CD14-positive monocyte (primary cell): ENCODE measurements at regions not wholly inside any gene's neighbourhood (a gene's known extent, or its start where the extent isn't known, plus 50 kb on each side); places are given as distances from the start of the nearest gene placed in this dataset.

Experiments
- DNase-seq, 3 donors: peaks; one replicate each; pipeline ENCODE4 v3.0.0-alpha.2; 2011 to 2022
- H2AFZ ChIP-seq: 2 replicates; pipeline ENCODE4 v1.6.0; 2012; ENCODE audit warnings: mild to moderate bottlenecking, low read depth, low read length, inconsistent platforms; ENCODE audit not compliant: insufficient read depth, poor library complexity, severe bottlenecking
- H3K27ac ChIP-seq, 2 donors: 1 replicate in 1 of 2; 2 replicates in 1 of 2; pipeline ENCODE4 v1.5.1; 2012 to 2013; ENCODE audit warnings: low read length in 2 of 2, control low read depth in 1 of 2, inconsistent platforms in 1 of 2, low read depth in 1 of 2, mild to moderate bottlenecking in 1 of 2
- H3K27me3 ChIP-seq, 2 donors: one replicate each; pipeline versions ENCODE4 v1.6.0 to v1.6.1; 2011 to 2013; ENCODE audit warnings: low read length in 2 of 2; ENCODE audit not compliant: control insufficient read depth in 2 of 2, insufficient read depth in 2 of 2
- H3K36me3 ChIP-seq, 2 donors: replicated peaks in 1 of 2; 1 replicate in 1 of 2; 2 replicates in 1 of 2; pipeline versions ENCODE4 v1.5.1 to v1.6.1; 2012 to 2013; ENCODE audit warnings: low read length in 2 of 2, control low read depth in 1 of 2, inconsistent platforms in 1 of 2, mild to moderate bottlenecking in 1 of 2; ENCODE audit not compliant: insufficient read depth in 2 of 2, control insufficient read depth in 1 of 2
- H3K4me1 ChIP-seq, 2 donors: 1 replicate in 1 of 2; 2 replicates in 1 of 2; pipeline versions ENCODE4 v1.5.1 to v1.6.1; 2012 to 2013; ENCODE audit warnings: low read length in 2 of 2, control low read depth in 1 of 2, inconsistent platforms in 1 of 2, mild to moderate bottlenecking in 1 of 2, moderate library complexity in 1 of 2; ENCODE audit not compliant: insufficient read depth in 2 of 2, control insufficient read depth in 1 of 2
- H3K4me2 ChIP-seq: replicated peaks from 2 replicates; pipeline ENCODE3; 2012; ENCODE audit warnings: low read length, moderate library complexity, mild to moderate bottlenecking; ENCODE audit not compliant: poor library complexity, severe bottlenecking; ENCODE audit errors: extremely low read depth
- H3K4me3 ChIP-seq, 3 experiments: fragments of 200-600 bp in 1 of 3; sonication (generic) in 1 of 3; replicated peaks in 1 of 3; 1 replicate in 2 of 3; 2 replicates in 1 of 3; pipeline ENCODE4 v1.5.1; 2011 to 2013; ENCODE audit warnings: low read length in 3 of 3, mild to moderate bottlenecking in 3 of 3, control low read depth in 2 of 3, low read depth in 2 of 3, inconsistent platforms in 1 of 3, moderate library complexity in 1 of 3
- H3K79me2 ChIP-seq: 2 replicates; pipeline ENCODE4 v1.6.0; 2012; ENCODE audit warnings: mild to moderate bottlenecking, control low read depth, inconsistent platforms, low read length, moderate library complexity; ENCODE audit not compliant: insufficient read depth
- H3K9ac ChIP-seq: 2 replicates; pipeline ENCODE4 v1.6.0; 2017; ENCODE audit warnings: low read length, mild to moderate bottlenecking; ENCODE audit not compliant: insufficient read depth, poor library complexity, severe bottlenecking
- H3K9me3 ChIP-seq, 2 donors: replicated peaks in 1 of 2; 1 replicate in 1 of 2; 2 replicates in 1 of 2; pipeline versions ENCODE4 v1.5.1 to v1.6.1; 2012 to 2013; ENCODE audit warnings: low read length in 2 of 2, control low read depth in 1 of 2; ENCODE audit not compliant: control insufficient read depth in 1 of 2, insufficient read depth in 1 of 2
- H4K20me1 ChIP-seq: 2 replicates; pipeline ENCODE4 v1.6.0; 2012; ENCODE audit warnings: mild to moderate bottlenecking, low read length, control low read depth, moderate library complexity; ENCODE audit not compliant: insufficient read depth
- H3K27ac Mint-ChIP-seq, 7 donors: one replicate each; pipeline ENCODE4 v1.8.0; 2020; ENCODE audit warnings: mild to moderate bottlenecking in 7 of 7, mixed read lengths in 7 of 7, moderate library complexity in 6 of 7, inconsistent platforms in 2 of 7
- H3K27me3 Mint-ChIP-seq, 3 donors: one replicate each; pipeline ENCODE4 v1.8.0; 2021 to 2022; ENCODE audit warnings: low read depth in 3 of 3, mild to moderate bottlenecking in 3 of 3, mixed read lengths in 3 of 3, moderate library complexity in 3 of 3, inconsistent platforms in 1 of 3
- H3K36me3 Mint-ChIP-seq, 2 donors: one replicate each; pipeline ENCODE4 v1.8.0; 2020; ENCODE audit warnings: mixed read lengths in 2 of 2, inconsistent platforms in 1 of 2, mild to moderate bottlenecking in 1 of 2
- H3K4me1 Mint-ChIP-seq: one replicate; pipeline ENCODE4 v1.8.0; 2020; ENCODE audit warnings: mild to moderate bottlenecking, mixed read lengths
- H3K4me3 Mint-ChIP-seq, 2 donors: one replicate each; pipeline ENCODE4 v1.8.0; 2020; ENCODE audit warnings: mild to moderate bottlenecking in 2 of 2, mixed read lengths in 2 of 2, moderate library complexity in 1 of 2
- H3K9me3 Mint-ChIP-seq, 7 donors: one replicate each; pipeline ENCODE4 v1.8.0; 2020 to 2022; ENCODE audit warnings: mixed read lengths in 7 of 7, mild to moderate bottlenecking in 6 of 7, moderate library complexity in 6 of 7, inconsistent platforms in 2 of 7
- WGBS: methylation state at CpG from one replicate; pipeline ENCODE4 v1.1.5; 2013; ENCODE audit warnings: missing lambda C conversion rate; ENCODE audit not compliant: insufficient coverage; 5-methylcytosine and 5-hydroxymethylcytosine counted together
- intact Hi-C, 2 donors: fragments of 100-400 bp; cut with micrococcal nuclease; formaldehyde crosslinking; loops; one replicate each; pipeline versions ENCODE4 v1.15.0 to v1.15.1; 2023
- TF ChIP-seq, protein P1 (sequence below): fragments of 200-600 bp; IDR thresholded peaks from one replicate; pipeline ENCODE4 v1.8.0; 2022; ENCODE audit warnings: antibody characterized with exemption, mild to moderate bottlenecking

DNA sequence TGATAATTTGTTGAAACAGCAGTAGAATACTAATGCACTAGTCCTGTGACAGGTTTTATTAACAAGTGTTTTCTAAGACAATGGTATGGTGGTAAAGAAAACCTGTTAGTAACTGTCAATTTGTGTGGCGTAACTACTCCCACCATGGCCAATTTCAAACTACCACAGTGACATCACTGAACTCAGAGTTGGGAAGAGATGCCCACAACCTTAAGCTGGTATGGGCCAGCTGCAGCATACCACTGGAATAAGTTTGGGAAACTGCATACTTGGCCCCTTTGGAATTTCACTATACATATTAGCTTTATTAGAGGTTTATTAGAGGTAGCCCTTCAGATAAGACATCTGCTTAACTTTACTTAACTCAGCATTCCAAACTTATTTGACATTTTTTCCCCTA is 419.4 kb downstream of the NDFIP2 start:
- Mint-ChIP-seq H3K4me1 (peaks cover 16% of the 10 kb centered on the region), H3K4me3 (no peak overlapping the region), H3K9me3 (peaks cover 4 to 14% (median 6%) of the 10 kb centered on the region in 7 donors), H3K36me3 (no peaks in the 10 kb centered on the region), H3K27me3 (peaks cover 0 to 2% (median 0%) of the 10 kb centered on the region in 3 donors), H3K27ac (no peak overlapping the region)
- TF ChIP-seq, protein P1, sequence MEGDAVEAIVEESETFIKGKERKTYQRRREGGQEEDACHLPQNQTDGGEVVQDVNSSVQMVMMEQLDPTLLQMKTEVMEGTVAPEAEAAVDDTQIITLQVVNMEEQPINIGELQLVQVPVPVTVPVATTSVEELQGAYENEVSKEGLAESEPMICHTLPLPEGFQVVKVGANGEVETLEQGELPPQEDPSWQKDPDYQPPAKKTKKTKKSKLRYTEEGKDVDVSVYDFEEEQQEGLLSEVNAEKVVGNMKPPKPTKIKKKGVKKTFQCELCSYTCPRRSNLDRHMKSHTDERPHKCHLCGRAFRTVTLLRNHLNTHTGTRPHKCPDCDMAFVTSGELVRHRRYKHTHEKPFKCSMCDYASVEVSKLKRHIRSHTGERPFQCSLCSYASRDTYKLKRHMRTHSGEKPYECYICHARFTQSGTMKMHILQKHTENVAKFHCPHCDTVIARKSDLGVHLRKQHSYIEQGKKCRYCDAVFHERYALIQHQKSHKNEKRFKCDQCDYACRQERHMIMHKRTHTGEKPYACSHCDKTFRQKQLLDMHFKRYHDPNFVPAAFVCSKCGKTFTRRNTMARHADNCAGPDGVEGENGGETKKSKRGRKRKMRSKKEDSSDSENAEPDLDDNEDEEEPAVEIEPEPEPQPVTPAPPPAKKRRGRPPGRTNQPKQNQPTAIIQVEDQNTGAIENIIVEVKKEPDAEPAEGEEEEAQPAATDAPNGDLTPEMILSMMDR = no peak
- H3K79me2 ChIP-seq = no peaks in the 10 kb centered on the region
- no peak overlapping the region for H3K4me2 ChIP-seq
- no peaks in the 10 kb centered on the region for H3K36me3 ChIP-seq
- no peaks in the 10 kb centered on the region for H4K20me1 ChIP-seq
- H2AFZ ChIP-seq = no peak overlapping the region
- WGBS = no CpG with 5 or more reads among the region's 1 CpG
- peaks cover 7 to 10% of the 10 kb centered on the region in 2 donors for H3K4me1 ChIP-seq
- no peak overlapping the region for H3K9ac ChIP-seq
- DNase-seq = no peak
- H3K27ac ChIP-seq = no peak overlapping the region
- H3K27me3 ChIP-seq = no peaks in the 10 kb centered on the region
- peaks cover 0 to 10% of the 10 kb centered on the region in 2 donors for H3K9me3 ChIP-seq
- H3K4me3 ChIP-seq = no peak overlapping the region
- intact Hi-C loops = no loop called here

DNA sequence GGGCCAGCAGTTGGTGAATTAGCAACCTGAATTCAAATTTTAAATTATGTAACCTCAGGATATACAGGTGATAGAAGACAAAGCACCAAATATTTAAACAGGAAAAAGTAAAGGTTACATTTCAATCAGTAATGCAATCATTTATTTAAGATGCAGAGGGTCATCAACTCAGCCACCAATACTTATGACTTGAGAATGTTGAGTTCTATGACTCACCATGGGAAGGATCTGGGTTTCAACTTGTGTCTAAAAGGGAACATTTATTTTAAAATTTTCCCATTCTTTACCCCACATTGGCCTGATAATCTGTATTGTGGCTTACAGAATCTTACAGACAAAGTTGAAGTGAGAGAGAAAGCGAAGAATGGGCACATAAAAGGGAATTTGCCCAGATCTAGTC is 418.0 kb downstream of the NDFIP2 start:
- TF ChIP-seq, protein P1 = no peak
- no CpG with 5 or more reads among the region's 1 CpG for WGBS
- H3K4me3 ChIP-seq = no peak overlapping the region

More for the DNA sequence above, 418.0 kb downstream of the NDFIP2 start:
- no peaks in the 10 kb centered on the region for H3K79me2 ChIP-seq
- H3K4me1 ChIP-seq = peaks cover 7 to 10% of the 10 kb centered on the region in 2 donors
- H3K36me3 Mint-ChIP-seq = no peaks in the 10 kb centered on the region
- no peak for DNase-seq
- H4K20me1 ChIP-seq = no peaks in the 10 kb centered on the region
- no peaks in the 10 kb centered on the region for H3K36me3 ChIP-seq
- H2AFZ ChIP-seq = no peak overlapping the region
- peaks cover 0 to 2% (median 0%) of the 10 kb centered on the region in 3 donors for H3K27me3 Mint-ChIP-seq
- peaks cover 4 to 14% (median 6%) of the 10 kb centered on the region in 7 donors for H3K9me3 Mint-ChIP-seq
- H3K27ac ChIP-seq = no peak overlapping the region
- peaks cover 16% of the 10 kb centered on the region for H3K4me1 Mint-ChIP-seq
- no peaks in the 10 kb centered on the region for H3K27me3 ChIP-seq
- H3K27ac Mint-ChIP-seq = no peak overlapping the region
- no peak overlapping the region for H3K4me3 Mint-ChIP-seq
- intact Hi-C loops = no loop called here
- peaks cover 0 to 10% of the 10 kb centered on the region in 2 donors for H3K9me3 ChIP-seq
- H3K4me2 ChIP-seq = no peak overlapping the region
- no peak overlapping the region for H3K9ac ChIP-seq
